HG02798 (cell line): ENCODE measurements at regions not wholly inside any gene's neighbourhood (a gene's known extent, or its start where the extent isn't known, plus 50 kb on each side); places are given as distances from the start of the nearest gene placed in this dataset.
"Not testable (repeated sequence)": the region's sequence is repeated elsewhere in the genome, so short reads cannot be mapped to it uniquely, and the experiment has no call there.

Experiments
- ATAC-seq: cut with Tn5 transposase; IDR thresholded peaks from one replicate; pipeline ENCODE4 v1.9.1; 2021; ENCODE audit warnings: mild to moderate bottlenecking; ENCODE audit not compliant: unreplicated experiment, poor library complexity

DNA sequence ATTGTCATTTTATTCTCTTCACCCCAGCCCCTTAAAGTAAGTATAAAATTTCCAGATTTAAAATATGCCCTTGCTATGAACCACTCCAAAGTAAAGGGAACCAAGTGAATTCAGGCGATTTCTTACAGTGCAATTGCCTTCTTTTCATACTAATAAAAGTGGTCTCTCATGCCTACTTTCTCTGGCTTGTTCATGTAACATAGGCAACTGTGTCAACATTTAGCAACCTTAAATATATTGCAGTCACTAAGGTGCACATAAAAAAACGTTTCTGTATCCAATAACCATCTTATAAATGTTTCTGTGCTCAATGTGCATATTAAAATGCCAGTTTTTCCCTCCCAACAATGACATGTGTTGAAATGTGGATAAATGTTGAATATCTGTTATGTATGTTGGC, 271.6 kb upstream of the DCN start:
- ATAC-seq, result no peak

DNA sequence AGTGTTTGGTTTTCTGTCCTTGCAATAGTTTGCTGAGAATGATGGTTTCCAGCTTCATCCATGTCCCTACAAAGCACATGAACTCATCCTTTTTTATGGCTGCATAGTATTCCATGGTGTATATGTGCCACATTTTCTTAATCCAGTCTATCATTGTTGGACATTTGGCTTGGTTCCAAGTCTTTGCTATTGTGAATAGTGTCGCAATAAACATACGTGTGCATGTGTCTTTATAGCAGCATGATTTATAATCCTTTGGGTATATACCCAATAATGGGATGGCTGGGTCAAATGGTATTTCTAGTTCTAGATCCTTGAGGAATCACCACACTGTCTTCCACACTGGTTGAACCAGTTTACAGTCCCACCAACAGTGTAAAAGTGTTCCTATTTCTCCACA, 269.8 kb upstream of the DCN start:
- not testable (repeated sequence) for ATAC-seq

DNA sequence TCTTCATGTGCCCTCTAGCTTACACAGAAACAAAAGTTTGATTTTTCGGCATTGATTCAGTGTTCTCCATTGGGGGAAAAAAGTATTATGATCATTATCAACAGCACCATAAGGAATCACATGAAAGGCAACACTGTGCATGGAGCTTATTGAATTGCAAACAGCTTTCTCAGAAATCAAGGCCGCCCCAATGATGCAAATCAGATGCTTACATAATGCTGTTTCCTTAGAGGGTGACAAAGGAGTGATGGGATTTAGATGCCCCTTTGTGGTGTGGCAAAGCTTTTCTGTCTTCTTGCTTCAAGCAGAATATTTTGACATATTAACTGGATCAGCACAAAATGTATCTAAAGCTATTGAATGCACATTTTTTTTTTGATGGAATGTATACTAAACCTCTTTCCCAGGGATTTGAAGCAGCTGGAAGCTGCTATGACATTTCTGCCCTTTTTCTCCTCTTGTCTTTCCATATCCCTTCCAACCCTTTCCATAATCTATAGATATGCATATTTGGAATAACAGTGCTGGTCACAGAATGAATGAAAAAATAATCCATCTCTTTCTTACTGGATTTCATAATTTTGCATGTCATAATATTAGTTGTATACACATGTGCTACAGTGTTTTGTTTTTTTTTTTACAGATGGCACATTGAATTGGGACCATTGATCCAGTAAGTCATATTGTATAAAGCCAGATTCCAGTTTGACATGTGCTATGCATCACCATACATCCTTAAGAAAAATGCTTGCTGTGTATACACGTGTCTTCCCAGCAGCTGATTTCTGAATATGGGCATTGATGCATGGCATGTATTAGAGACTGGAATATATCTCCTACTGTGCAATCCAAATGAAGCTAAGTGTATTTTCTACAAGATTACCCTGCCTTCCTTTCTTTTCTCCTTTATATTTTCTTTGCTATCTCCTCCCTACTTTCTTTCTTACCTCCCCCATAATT, 259.7 kb upstream of the DCN start:
- ATAC-seq, result no peak

DNA sequence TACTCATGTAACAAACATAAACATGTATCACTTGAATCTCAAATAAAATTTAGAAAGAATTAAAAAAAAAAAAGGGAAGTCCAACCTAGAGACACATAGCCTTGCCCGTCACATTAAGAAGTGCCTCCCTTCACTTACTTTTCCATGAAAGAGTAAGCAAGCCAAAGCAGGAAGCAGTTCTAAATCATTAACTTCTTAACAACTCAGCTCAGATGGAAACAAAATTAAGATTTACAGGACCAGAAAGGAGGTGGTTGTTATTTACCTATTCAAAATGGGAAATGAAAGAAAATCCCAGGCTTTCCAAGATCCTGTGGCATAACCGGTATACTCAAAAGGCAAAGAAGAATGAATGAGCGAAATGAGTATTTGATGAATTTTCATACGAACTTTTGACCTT, 258.6 kb upstream of the DCN start:
- no peak for ATAC-seq

DNA sequence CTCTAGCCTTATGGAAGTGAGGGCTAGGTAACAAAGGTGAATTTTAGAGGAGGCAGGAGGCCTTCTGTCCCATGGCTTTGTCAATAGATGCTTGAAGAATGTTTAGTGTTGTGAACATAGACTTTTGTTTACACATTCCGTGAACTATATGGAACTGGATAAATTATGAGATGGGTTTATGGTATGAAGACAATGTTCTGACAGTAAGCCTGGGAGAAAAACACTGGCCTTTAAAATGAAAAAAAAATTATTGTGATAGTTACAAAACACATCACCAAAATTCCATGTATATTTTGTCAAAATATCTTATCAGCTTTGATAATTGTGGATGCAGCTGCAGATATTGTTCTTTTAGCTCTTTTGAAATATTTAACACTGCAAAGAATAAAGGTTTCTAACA, 251.5 kb upstream of the DCN start:
- no peak for ATAC-seq

DNA sequence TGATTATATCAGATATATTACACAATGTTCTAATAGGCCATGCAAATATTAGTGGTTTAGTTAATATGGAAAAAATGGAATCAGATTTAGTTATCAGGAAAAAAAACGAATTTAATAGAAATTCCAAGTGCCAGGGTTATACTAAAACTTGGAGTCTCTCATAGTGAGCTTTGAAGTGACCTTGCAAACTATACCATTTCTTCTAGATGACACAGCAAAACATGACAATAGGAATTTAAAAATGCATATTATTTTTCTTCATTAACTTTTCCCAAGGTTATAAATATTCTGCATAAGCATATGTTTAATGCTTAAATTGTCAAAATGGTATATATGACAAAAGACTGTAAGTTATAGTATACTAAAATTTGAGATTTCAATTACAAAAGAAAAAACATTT, 250.1 kb upstream of the DCN start:
- no peak for ATAC-seq

DNA sequence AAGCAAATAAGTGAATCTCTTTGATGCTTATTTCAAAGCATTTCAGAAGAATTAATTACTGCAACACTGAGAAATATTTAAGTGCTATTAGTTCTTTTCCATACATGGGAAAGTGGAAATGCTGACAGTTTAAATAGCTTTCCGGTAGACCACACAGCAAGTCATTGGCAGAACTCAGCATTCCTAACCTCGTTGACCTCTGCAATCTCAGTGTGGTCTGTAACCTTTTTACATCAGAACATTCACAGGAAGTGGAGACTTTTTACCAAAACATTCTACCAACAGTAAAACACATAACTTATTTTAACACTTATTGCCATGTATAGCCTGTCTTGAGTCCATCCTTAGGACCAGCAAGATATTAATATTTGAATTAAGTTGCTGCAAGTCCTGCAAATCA, 249.5 kb upstream of the DCN start:
- ATAC-seq, result no peak

DNA sequence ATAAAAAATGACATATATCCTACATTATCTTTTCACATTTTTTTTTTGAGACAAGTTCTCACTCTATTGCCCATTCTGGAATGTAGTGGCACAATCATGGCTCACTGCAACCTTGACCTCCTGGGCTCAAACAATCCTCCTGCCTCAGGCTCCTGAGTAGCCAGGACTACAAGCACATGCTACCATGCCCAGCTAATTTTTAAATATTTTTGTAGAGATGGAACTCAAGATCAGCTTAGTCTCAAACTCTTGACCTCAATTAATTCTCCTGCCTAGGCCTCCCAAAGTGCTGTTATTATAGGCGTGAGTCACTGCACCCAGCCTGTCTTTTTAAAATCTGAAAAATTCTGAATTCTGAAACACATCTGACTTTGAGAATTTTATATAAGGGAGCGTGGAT, 241.9 kb upstream of the DCN start:
- no peak for ATAC-seq

DNA sequence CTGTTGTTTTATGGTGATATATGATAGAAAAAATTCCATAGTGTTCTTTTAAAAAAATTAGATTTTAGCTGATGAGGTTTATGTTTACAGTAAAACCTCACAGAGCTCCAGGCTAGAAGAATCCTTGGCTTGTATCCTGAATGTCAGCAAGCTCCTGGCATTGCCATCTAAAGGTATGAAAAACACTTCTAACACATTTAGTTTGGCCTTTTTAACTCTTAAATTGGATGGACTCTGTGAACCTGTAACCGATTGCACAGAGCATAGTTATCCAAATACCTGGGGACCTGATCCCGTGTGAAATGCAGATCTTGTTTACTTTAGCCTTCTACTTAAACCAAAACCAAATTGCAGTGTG, 241.1 kb upstream of the DCN start:
- no peak for ATAC-seq

DNA sequence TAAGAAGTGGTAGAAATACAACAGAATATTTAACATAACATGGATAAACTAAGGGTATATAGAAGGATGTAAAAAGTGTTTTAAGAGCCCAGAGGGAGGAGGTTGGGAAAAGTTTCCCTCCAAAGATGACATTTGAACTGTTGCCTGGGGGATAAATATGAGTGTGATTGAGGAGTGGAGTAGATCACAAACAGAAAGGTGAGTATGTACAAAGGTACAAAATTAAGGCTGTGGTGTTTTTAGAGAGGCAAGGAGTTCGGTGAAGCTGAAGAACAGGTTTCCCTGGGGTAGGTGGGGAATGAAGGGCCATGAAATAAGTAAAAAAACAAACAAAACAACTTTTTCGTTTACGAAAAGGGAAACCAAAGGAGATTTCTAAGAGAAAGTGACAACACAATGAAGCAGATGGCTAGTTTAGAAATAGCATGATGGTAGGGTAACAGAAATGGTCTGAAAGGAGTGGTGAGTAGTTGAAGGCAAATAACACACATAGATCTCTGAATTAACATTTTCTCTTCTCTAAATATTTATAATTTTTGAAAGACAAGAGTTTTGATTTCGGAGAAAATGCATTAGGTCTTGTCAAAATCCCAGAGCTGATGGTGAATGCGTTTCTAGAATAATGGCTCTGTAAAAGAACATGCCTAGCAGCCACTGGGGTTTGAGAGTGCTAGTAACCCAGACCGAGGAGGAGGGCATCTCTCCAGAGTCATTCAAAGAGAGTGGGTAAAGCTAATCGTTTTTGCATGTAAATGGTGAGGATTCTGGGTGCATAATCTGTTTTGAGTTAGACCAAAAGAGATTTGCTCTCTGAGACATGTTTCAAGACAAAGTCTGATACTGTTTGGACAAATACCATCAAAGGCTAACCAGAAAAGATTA, 240.4 kb upstream of the DCN start:
- ATAC-seq, result no peak

DNA sequence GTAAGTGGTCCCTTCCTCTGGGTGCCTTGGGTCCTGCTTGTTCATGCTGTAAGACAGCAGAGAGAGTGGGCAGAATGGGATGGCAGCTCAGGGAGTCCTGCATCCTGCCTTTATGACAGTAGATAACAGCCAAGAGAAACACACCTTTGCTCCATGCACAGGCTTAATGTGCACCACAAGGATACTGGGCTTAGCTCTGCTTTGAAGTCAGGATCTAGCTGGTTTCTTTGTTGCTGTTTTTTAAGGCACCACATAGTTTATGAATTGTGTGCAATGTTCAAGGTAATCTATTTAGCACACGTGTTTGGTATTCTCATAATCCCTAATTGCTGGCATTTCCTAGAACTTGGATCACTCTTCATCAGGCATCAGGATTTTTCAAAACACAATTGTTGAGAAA, 239.5 kb upstream of the DCN start:
- no peak for ATAC-seq

DNA sequence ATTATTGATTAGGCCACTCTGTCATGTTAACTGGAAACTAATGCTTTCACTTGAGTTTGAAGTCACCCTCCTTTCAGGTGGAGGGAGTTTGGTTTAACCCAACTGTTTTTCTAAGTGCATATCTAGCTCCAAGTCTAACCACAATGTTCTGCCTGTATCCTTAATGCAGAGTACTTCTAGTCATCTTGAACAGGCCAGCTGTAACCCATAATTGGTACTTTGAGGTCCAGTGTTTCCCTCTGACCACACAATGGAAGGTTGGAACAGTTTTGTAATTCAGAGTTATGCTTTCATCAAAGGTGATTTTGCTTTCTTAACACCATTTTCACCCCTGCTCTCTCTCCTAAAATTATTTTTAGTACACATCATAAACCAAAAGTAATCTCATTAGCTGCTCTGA, 237.2 kb upstream of the DCN start:
- no peak for ATAC-seq

DNA sequence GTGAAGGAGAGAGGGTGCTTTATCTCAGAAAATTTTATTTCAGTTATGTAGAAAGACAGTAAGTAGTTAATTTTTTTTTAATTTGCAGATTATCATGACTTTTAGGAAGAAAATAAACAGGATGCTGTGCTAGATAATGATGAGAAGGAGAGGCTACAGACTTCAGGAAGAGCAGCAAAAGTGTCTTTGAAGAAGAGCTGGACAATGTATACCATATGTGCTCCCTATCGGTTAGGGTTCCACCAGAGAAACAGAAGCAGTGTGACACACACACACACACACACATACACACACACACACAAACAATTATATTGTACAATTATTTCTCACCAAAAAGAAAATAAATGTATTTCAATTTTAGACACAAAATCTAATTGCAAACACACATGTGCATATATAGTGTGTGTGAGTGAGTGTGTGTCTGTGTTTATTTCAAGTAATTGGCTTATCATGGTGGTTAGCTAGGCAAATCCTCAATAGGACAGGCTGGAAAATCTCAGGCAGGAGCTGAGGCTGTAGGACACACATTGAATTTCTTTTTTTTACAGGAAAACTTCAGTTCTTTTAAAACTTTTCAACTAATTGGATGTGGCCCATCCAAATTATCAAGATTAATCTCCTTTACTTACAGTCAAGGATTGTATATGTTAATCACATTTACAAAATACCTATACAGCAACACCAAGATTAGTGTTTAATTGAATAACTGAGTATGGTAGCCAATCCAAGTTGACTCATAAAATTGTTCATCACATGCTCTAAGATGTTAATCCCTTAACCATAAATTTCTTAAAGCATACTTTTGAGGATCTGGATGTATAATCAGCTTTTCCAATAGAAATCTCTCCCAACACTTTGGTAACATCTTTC, 235.8 kb upstream of the DCN start:
- no peak for ATAC-seq

DNA sequence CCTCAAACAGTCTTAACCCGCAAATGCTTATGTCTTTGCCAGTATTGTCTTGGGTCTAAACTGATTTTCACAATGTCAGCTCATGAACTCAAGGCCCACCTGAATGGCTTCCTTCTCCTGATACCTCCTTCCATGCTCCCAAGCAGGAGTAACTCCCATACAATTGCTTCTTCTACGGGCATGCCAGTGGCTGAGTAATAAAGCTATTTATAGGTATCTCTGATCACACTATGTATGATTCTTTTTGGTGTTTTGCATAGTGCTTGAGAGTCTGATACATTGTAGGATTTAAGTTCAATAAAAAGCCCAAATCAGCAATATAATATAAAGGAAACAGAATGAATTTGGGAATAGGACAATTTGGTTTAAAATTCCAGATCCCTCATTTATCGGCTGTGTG, 235.0 kb upstream of the DCN start:
- no peak for ATAC-seq

DNA sequence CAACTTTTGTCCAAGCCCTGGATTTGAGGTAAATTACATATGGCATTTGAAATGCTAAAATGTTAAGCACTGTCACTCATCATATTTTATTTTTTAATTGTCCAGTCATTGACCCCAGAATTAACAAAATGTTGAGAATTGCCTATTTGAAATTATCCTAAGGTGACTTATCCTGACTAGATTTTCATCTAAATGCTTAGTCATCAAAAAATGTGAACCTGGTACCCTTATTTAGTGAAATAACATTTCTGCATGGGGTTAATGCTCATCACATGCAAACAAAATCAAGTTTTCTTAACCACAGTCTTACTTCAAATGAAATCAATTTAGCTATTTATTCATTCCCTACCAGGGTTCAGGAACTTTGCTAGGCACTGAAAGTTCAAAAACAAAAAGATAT, 232.0 kb upstream of the DCN start:
- no peak for ATAC-seq

DNA sequence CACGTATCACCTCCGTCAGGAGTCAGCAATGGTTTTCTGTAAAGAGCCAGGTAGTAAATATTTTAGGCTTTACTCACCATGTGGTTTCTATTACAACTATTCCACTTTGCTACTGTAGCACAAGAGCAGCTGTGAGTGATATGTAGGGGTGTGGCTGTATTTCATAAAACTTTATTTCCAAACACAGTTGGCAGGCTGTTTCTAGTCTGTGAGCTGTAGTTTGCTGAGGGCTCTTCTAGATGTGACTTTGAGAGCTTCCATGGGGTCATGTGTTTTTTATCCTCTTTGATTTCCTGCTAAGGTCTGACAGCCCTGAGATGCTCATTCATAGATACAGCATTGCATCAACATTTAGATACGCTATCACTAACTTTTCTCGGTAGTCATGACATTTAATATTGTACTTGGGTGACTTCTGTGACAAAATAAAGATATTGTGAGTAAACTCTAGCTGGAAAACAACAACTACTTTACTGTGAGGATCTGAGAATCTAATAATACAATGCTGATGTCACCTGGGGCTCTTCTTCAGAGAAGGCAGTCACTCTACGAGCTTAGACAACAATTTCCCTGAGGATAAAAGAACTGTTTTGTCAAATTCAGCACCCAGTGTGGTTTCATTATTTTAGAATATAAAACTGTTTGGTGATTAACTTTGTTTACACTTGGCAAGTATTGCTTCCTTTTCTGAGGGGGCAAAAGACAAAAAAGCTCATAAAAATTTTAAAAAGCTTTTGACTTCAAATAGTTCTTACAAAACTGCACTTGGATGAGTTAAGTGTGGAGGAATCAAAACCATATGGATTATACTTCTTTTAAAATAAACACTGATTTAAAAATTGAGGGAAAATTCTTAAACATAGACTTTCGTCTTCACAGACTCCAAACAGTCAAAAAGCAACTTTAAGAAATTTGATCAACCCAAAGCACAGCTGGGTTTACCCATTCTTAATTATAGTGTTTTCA, 231.2 kb upstream of the DCN start:
- no peak for ATAC-seq

DNA sequence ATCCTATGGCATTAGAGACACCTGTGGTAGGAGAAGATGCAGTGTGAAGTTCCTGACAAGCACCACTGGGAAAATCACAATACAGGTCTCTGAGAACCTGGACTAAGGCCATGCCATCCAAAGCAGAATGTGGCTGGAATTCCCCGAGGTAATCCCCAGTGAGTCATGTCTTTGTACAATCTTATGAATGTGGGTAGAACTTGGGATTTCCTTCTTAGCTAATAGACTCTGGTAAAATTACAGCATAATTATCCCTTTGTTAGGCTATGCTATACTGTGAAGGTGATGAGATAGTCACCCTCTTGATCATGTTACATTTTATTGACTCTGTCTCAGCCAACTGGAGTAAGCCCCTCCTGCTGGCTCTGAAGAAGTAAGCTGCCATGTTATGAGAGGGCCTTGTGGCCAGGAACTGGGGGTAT, 224.3 kb upstream of the DCN start:
- peak; percentile 68 for ATAC-seq

DNA sequence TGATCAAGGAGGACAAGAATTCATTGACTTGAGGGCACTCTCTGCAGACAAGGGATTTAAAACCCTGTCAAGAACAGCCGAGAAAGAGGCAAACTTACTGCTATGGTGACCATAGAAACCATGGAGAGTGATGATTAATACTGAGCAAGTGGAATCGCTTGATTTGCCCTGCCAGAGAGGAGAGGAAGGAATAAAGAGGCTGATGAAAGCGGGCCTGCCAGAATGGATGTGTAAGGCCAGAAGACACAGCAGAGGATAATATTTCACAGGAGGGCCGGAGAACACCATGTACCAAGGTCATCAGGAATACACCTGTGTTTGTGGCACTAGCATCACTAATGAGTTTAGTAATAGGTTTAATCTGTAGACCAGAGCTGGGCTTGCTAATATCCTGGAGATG, 221.8 kb upstream of the DCN start:
- ATAC-seq, result no peak

DNA sequence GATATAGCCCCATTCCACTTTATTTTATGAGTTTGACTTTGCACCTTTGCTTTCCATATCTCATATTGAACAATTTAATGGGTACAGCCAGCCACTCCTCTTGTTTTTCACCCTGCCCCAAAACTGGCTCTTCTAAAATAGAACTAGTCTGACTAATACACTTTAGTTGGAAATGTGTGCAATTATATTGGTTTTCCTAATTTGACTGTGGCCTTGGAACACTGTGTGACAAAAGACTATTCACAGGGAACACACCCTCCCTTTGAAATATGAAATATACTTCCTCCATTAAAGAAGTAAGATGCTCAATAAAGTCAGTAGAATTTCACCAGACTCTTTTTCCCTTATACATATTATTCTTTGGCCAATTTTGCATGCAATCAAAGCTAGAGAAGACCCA, 218.6 kb upstream of the DCN start:
- no peak for ATAC-seq
